OCI-LY7 (cell line): ENCODE measurements at regions not wholly inside any gene's neighbourhood (a gene's known extent, or its start where the extent isn't known, plus 50 kb on each side); places are given as distances from the start of the nearest gene placed in this dataset.

Experiments used
- CTCF ChIP-seq: fragments of 200-600 bp; sonication (generic); conservative IDR thresholded peaks from 2 replicates; pipeline ENCODE4 v1.5.1; 2014; ENCODE audit warnings: mild to moderate bottlenecking, antibody characterized with exemption, low read length, moderate library complexity, mixed read lengths
- EZH2phosphoT487 ChIP-seq: fragments of 200-600 bp; sonication (generic); IDR thresholded peaks from 2 replicates; pipeline ENCODE4 v1.6.1; 2018; ENCODE audit warnings: low read depth, borderline replicate concordance, mild to moderate bottlenecking, mixed run types, antibody characterized with exemption, low read length, moderate library complexity, mixed read lengths

- TF ChIP-seq CTCF (no peak), EZH2phosphoT487 (no peak)
Observed at GRCh38 chr5:2525351-2525750, 226.1 kb downstream of the IRX2 start.
